ENCODE measurements at regions not wholly inside any gene's neighbourhood (a gene's known extent, or its start where the extent isn't known, plus 50 kb on each side); places are given as distances from the start of the nearest gene placed in this dataset.

GRCh38 chr1:81032374-81032773 lies 768.4 kb upstream of the ADGRL2 start:
- Histone ChIP-seq H3K27ac (no peak overlapping the region), H3K9me3 (no peaks in the 10 kb centered on the region), H3K27me3 (no peaks in the 10 kb centered on the region), H3K4me3 (no peak overlapping the region), H3K36me3 (no peaks in the 10 kb centered on the region), H3K4me1 (no peaks in the 10 kb centered on the region)
- no peak for DNase-seq (ENCODE audit: low spot score)
- no peak for TF ChIP-seq CTCF (IDR thresholded peaks at IDR 0.05)

- TF ChIP-seq CTCF (IDR thresholded peaks at IDR 0.05) = no peak
- DNase-seq (ENCODE audit: low spot score) = no peak
- H3K27ac ChIP-seq = no peak overlapping the region
- H3K27me3 ChIP-seq = no peaks in the 10 kb centered on the region
- no peak overlapping the region for H3K4me3 ChIP-seq
- H3K9me3 ChIP-seq = no peaks in the 10 kb centered on the region
- no peaks in the 10 kb centered on the region for H3K4me1 ChIP-seq
- H3K36me3 ChIP-seq = no peaks in the 10 kb centered on the region
These were observed 770.3 kb upstream of the ADGRL2 start for GRCh38 chr1:81030441-81030840.

GRCh38 chr1:81029266-81029665 lies 771.5 kb upstream of the ADGRL2 start:
- TF ChIP-seq CTCF (IDR thresholded peaks at IDR 0.05) = no peak
- no peak for DNase-seq (ENCODE audit: low spot score)
- no peak overlapping the region for H3K4me3 ChIP-seq
- no peaks in the 10 kb centered on the region for H3K36me3 ChIP-seq
- H3K27me3 ChIP-seq = no peaks in the 10 kb centered on the region
- H3K27ac ChIP-seq = no peak overlapping the region
- H3K9me3 ChIP-seq = no peaks in the 10 kb centered on the region
- H3K4me1 ChIP-seq = no peaks in the 10 kb centered on the region

GRCh38 chr1:81023187-81023724 lies 777.5 kb upstream of the ADGRL2 start:
- no peaks in the 10 kb centered on the region for H3K27me3 ChIP-seq
- no peak overlapping the region for H3K27ac ChIP-seq
- H3K4me1 ChIP-seq = no peaks in the 10 kb centered on the region
- no peaks in the 10 kb centered on the region for H3K9me3 ChIP-seq
- no peak overlapping the region for H3K4me3 ChIP-seq
- TF ChIP-seq CTCF (IDR thresholded peaks at IDR 0.05) = no peak
- no peak for DNase-seq (ENCODE audit: low spot score)
- H3K36me3 ChIP-seq = no peaks in the 10 kb centered on the region

GRCh38 chr1:81021134-81021533 lies 779.6 kb upstream of the ADGRL2 start:
- Histone ChIP-seq H3K9me3 (no peaks in the 10 kb centered on the region), H3K27me3 (no peaks in the 10 kb centered on the region), H3K4me1 (no peaks in the 10 kb centered on the region), H3K4me3 (no peak overlapping the region), H3K36me3 (no peaks in the 10 kb centered on the region), H3K27ac (no peak overlapping the region)
- peak in 1 of 2 donors; percentile 46 for TF ChIP-seq CTCF (IDR thresholded peaks at IDR 0.05)
- DNase-seq (ENCODE audit: low spot score) = no peak

GRCh38 chr1:81020506-81020905 lies 780.2 kb upstream of the ADGRL2 start:
- no peaks in the 10 kb centered on the region for H3K9me3 ChIP-seq
- DNase-seq (ENCODE audit: low spot score) = no peak
- no peak overlapping the region for H3K4me3 ChIP-seq
- H3K4me1 ChIP-seq = no peaks in the 10 kb centered on the region
- no peak overlapping the region for H3K27ac ChIP-seq
- no peaks in the 10 kb centered on the region for H3K27me3 ChIP-seq
- no peaks in the 10 kb centered on the region for H3K36me3 ChIP-seq
- no peak for TF ChIP-seq CTCF (IDR thresholded peaks at IDR 0.05)

Data from right atrium auricular region (tissue), 2 donors.